NCI-H2196 (cell line): ENCODE measurements at regions not wholly inside any gene's neighbourhood (a gene's known extent, or its start where the extent isn't known, plus 50 kb on each side); places are given as distances from the start of the nearest gene placed in this dataset.
"Not testable (repeated sequence)": the region's sequence is repeated elsewhere in the genome, so short reads cannot be mapped to it uniquely, and the experiment has no call there.

ENCODE experiments used
- DNase-seq: peaks from one replicate; lab custom pipeline; 2025; ENCODE audit not compliant: unreplicated experiment; lab: John Stamatoyannopoulos, UW

GRCh38 chr16:64260631-64261401, 861.0 kb downstream of the CDH11 start:
- DNase-seq = not testable (repeated sequence)

- DNase-seq = no peak
These were observed 867.2 kb downstream of the CDH11 start for GRCh38 chr16:64254443-64255367.

GRCh38 chr16:64253525-64253924, 868.3 kb downstream of the CDH11 start:
- no peak for DNase-seq

- no peak for DNase-seq
These were observed 868.8 kb downstream of the CDH11 start for GRCh38 chr16:64253096-64253495.

GRCh38 chr16:64251742-64252141, 870.1 kb downstream of the CDH11 start:
- no peak for DNase-seq

- no peak for DNase-seq
These were observed 871.0 kb downstream of the CDH11 start for GRCh38 chr16:64250866-64251265.

GRCh38 chr16:64242492-64242891, 879.4 kb downstream of the CDH11 start:
- no peak for DNase-seq

- DNase-seq = no peak
These were observed 881.3 kb downstream of the CDH11 start for GRCh38 chr16:64240586-64240985.

GRCh38 chr16:64238571-64238970, 883.3 kb downstream of the CDH11 start:
- DNase-seq = no peak

GRCh38 chr16:64236316-64236715, 885.5 kb downstream of the CDH11 start:
- DNase-seq = no peak

GRCh38 chr16:64234200-64234599, 887.7 kb downstream of the CDH11 start:
- DNase-seq = no peak

- no peak for DNase-seq
These were observed 896.2 kb downstream of the CDH11 start for GRCh38 chr16:64225696-64226095.

GRCh38 chr16:64225036-64225435, 896.8 kb downstream of the CDH11 start:
- no peak for DNase-seq

- DNase-seq = no peak
These were observed 903.9 kb downstream of the CDH11 start for GRCh38 chr16:64217789-64218535.

GRCh38 chr16:64215730-64216129, 906.1 kb downstream of the CDH11 start:
- DNase-seq = no peak

GRCh38 chr16:64211331-64211730, 910.5 kb downstream of the CDH11 start:
- no peak for DNase-seq

GRCh38 chr16:64206862-64207261, 915.0 kb downstream of the CDH11 start:
- no peak for DNase-seq

- DNase-seq = no peak
These were observed 918.7 kb downstream of the CDH11 start for GRCh38 chr16:64203126-64203525.

GRCh38 chr16:64202571-64202970, 919.3 kb downstream of the CDH11 start:
- DNase-seq = no peak

- no peak for DNase-seq
These were observed 925.4 kb downstream of the CDH11 start for GRCh38 chr16:64196444-64196843.

- DNase-seq = no peak
These were observed 935.9 kb downstream of the CDH11 start for GRCh38 chr16:64185954-64186353.
